Liver (tissue), 8 donors: ENCODE measurements at regions not wholly inside any gene's neighbourhood (a gene's known extent, or its start where the extent isn't known, plus 50 kb on each side); places are given as distances from the start of the nearest gene placed in this dataset.

Experiments used
- DNase-seq: peaks from one replicate; pipeline ENCODE4 v3.0.0-alpha.2; 2017; ENCODE audit warnings: low spot score
- H3K27ac ChIP-seq, 2 donors: one replicate each; pipeline ENCODE4 v1.7.0; 2013; ENCODE audit warnings: inconsistent platforms in 2 of 2, low read length in 2 of 2, control low read depth in 1 of 2, low read depth in 1 of 2, mild to moderate bottlenecking in 1 of 2
- H3K27me3 ChIP-seq, 4 donors: one replicate each; pipeline versions ENCODE4 v1.6.1 to v1.7.0; 2013; ENCODE audit warnings: low read length in 3 of 4, inconsistent platforms in 1 of 4, mild to moderate bottlenecking in 1 of 4, moderate library complexity in 1 of 4; ENCODE audit not compliant: control insufficient read depth in 4 of 4, insufficient read depth in 4 of 4
- H3K36me3 ChIP-seq, 4 donors: one replicate each; pipeline versions ENCODE4 v1.6.1 to v1.7.0; 2013; ENCODE audit warnings: low read length in 3 of 4, mild to moderate bottlenecking in 3 of 4, low read depth in 1 of 4, moderate library complexity in 1 of 4; ENCODE audit not compliant: control insufficient read depth in 4 of 4, insufficient read depth in 3 of 4
- H3K4me1 ChIP-seq, 4 donors: one replicate each; pipeline versions ENCODE4 v1.6.1 to v1.7.0; 2013; ENCODE audit warnings: low read length in 3 of 4, mild to moderate bottlenecking in 3 of 4, moderate library complexity in 1 of 4; ENCODE audit not compliant: control insufficient read depth in 4 of 4, insufficient read depth in 4 of 4
- H3K4me3 ChIP-seq, 3 donors: one replicate each; pipeline versions ENCODE4 v1.6.1 to v1.7.0; 2013; ENCODE audit warnings: low read length in 3 of 3, control low read depth in 1 of 3, low read depth in 1 of 3, mild to moderate bottlenecking in 1 of 3
- H3K9ac ChIP-seq, 2 donors: one replicate each; pipeline ENCODE4 v1.7.0; 2013; ENCODE audit warnings: low read length in 2 of 2, mild to moderate bottlenecking in 2 of 2, moderate library complexity in 2 of 2, control low read depth in 1 of 2, low read depth in 1 of 2
- H3K9me3 ChIP-seq, 4 donors: one replicate each; pipeline versions ENCODE4 v1.6.1 to v1.7.0; 2013; ENCODE audit warnings: low read length in 3 of 4; ENCODE audit not compliant: control insufficient read depth in 4 of 4
- EGR1 ChIP-seq, 2 donors: IDR thresholded peaks; 2 replicates each; pipeline ENCODE4 v1.6.1; 2016 to 2018; ENCODE audit warnings: antibody characterized with exemption in 2 of 2, low read depth in 2 of 2
- FOXA1 ChIP-seq: IDR thresholded peaks from 2 replicates; pipeline ENCODE4 v1.6.1; 2016; ENCODE audit warnings: antibody characterized with exemption
- FOXA2 ChIP-seq: IDR thresholded peaks from 2 replicates; pipeline ENCODE4 v1.6.1; 2016; ENCODE audit warnings: antibody characterized with exemption
- GABPA ChIP-seq, 2 donors: IDR thresholded peaks in 1 of 2; conservative IDR thresholded peaks in 1 of 2; 2 replicates each; pipeline ENCODE4 v1.6.1; 2016; ENCODE audit warnings: antibody characterized with exemption in 2 of 2, mild to moderate bottlenecking in 1 of 2, moderate library complexity in 1 of 2
- HNF4A ChIP-seq, 2 donors: conservative IDR thresholded peaks; 2 replicates each; pipeline ENCODE4 v1.6.1; 2016; ENCODE audit warnings: antibody characterized with exemption in 2 of 2, mild to moderate bottlenecking in 2 of 2
- HNF4G ChIP-seq: IDR thresholded peaks from 2 replicates; pipeline ENCODE4 v1.6.1; 2016; ENCODE audit warnings: antibody characterized with exemption
- NR2F2 ChIP-seq: IDR thresholded peaks from 2 replicates; pipeline ENCODE4 v1.6.1; 2016; ENCODE audit warnings: antibody characterized with exemption
- RAD21 ChIP-seq, 2 donors: IDR thresholded peaks; 2 replicates each; pipeline ENCODE4 v1.6.1; 2016; ENCODE audit warnings: antibody characterized with exemption in 2 of 2, mild to moderate bottlenecking in 2 of 2
- RXRA ChIP-seq, 2 donors: IDR thresholded peaks; 2 replicates each; pipeline ENCODE4 v1.6.1; 2017 to 2018; ENCODE audit warnings: antibody characterized with exemption in 2 of 2, mild to moderate bottlenecking in 1 of 2
- YY1 ChIP-seq: IDR thresholded peaks from 2 replicates; pipeline ENCODE4 v1.6.1; 2016; ENCODE audit warnings: antibody characterized with exemption, mild to moderate bottlenecking
- WGBS: extraction: QIAGEN DNeasy Blood & Tissue Kit; methylation state at CpG from one replicate; pipeline ENCODE4 v1.1.7; 2013; 5-methylcytosine and 5-hydroxymethylcytosine counted together
- TF ChIP-seq, protein P1 (sequence below): IDR thresholded peaks from 2 replicates; pipeline ENCODE4 v1.6.1; 2016; ENCODE audit warnings: antibody characterized with exemption
- TF ChIP-seq, protein P2 (sequence below): IDR thresholded peaks from 2 replicates; pipeline ENCODE4 v1.6.1; 2016; ENCODE audit warnings: antibody characterized with exemption
- TF ChIP-seq, protein P3 (sequence below): IDR thresholded peaks from 2 replicates; pipeline ENCODE4 v1.6.1; 2016; ENCODE audit warnings: antibody characterized with exemption, mild to moderate bottlenecking
- TF ChIP-seq, protein P4 (sequence below): fragments of 150-350 bp; IDR thresholded peaks from 2 replicates; pipeline ENCODE4 v1.5.1; 2017; ENCODE audit warnings: improper control_type of control experiment, low read depth, low read length; ENCODE audit not compliant: missing input control
- donor health status: healthy.
- donor health status: healthy.
- donor health status: healthy.
- donor health status: healthy.
- donor health status: healthy.

DNA sequence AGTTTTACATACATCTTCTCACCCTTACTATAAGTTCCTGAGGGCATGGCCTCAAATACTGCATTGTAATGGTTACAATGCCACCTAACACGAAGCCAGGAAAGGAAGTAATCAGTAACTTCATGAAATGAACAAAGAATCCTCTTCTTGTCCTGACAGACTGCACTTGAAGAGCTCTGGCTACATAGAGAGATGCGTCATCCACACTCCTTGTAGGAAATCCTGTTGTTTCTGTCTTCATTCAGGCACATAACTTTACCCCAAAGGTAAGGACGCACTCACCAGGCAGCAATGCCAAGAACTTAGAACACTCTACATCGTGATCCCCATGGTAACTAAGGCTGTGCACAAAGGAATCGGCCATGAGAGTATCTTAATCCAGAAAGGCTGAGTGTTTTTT lies 80.3 kb upstream of the ARID5B start:
- TF ChIP-seq RXRA (IDR thresholded peaks at IDR 0.05): no peak
- TF ChIP-seq, protein P1, sequence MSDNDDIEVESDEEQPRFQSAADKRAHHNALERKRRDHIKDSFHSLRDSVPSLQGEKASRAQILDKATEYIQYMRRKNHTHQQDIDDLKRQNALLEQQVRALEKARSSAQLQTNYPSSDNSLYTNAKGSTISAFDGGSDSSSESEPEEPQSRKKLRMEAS: no peak
- no peak for TF ChIP-seq EGR1 (IDR thresholded peaks at IDR 0.05; ENCODE audit: low read depth in 2 of 2)
- no peak for TF ChIP-seq NR2F2
- no peak for TF ChIP-seq YY1
- TF ChIP-seq GABPA (IDR thresholded peaks at IDR 0.05 in 1 of 2, conservative IDR thresholded peaks at IDR 0.05 in 1 of 2): no peak
- TF ChIP-seq, protein P2, sequence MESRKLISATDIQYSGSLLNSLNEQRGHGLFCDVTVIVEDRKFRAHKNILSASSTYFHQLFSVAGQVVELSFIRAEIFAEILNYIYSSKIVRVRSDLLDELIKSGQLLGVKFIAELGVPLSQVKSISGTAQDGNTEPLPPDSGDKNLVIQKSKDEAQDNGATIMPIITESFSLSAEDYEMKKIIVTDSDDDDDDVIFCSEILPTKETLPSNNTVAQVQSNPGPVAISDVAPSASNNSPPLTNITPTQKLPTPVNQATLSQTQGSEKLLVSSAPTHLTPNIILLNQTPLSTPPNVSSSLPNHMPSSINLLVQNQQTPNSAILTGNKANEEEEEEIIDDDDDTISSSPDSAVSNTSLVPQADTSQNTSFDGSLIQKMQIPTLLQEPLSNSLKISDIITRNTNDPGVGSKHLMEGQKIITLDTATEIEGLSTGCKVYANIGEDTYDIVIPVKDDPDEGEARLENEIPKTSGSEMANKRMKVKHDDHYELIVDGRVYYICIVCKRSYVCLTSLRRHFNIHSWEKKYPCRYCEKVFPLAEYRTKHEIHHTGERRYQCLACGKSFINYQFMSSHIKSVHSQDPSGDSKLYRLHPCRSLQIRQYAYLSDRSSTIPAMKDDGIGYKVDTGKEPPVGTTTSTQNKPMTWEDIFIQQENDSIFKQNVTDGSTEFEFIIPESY: no peak
- no peak for TF ChIP-seq HNF4A (conservative IDR thresholded peaks at IDR 0.05)
- TF ChIP-seq FOXA2: no peak
- TF ChIP-seq, protein P3, sequence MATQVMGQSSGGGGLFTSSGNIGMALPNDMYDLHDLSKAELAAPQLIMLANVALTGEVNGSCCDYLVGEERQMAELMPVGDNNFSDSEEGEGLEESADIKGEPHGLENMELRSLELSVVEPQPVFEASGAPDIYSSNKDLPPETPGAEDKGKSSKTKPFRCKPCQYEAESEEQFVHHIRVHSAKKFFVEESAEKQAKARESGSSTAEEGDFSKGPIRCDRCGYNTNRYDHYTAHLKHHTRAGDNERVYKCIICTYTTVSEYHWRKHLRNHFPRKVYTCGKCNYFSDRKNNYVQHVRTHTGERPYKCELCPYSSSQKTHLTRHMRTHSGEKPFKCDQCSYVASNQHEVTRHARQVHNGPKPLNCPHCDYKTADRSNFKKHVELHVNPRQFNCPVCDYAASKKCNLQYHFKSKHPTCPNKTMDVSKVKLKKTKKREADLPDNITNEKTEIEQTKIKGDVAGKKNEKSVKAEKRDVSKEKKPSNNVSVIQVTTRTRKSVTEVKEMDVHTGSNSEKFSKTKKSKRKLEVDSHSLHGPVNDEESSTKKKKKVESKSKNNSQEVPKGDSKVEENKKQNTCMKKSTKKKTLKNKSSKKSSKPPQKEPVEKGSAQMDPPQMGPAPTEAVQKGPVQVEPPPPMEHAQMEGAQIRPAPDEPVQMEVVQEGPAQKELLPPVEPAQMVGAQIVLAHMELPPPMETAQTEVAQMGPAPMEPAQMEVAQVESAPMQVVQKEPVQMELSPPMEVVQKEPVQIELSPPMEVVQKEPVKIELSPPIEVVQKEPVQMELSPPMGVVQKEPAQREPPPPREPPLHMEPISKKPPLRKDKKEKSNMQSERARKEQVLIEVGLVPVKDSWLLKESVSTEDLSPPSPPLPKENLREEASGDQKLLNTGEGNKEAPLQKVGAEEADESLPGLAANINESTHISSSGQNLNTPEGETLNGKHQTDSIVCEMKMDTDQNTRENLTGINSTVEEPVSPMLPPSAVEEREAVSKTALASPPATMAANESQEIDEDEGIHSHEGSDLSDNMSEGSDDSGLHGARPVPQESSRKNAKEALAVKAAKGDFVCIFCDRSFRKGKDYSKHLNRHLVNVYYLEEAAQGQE: no peak
- no peak for TF ChIP-seq HNF4G
- no peak for TF ChIP-seq RAD21 (IDR thresholded peaks at IDR 0.05)
- no peak for TF ChIP-seq FOXA1
- Histone ChIP-seq H3K9me3 (no peaks in the 10 kb centered on the region), H3K36me3 (no peaks in the 10 kb centered on the region), H3K4me3 (no peak overlapping the region), H3K27me3 (no peaks in the 10 kb centered on the region), H3K27ac (no peak overlapping the region), H3K9ac (no peak overlapping the region), H3K4me1 (peaks cover 0 to 1% (median 0%) of the 10 kb centered on the region in 4 donors)
- WGBS: 82% methylated on average over 5 of the region's 5 CpGs
- no peak for DNase-seq

DNA sequence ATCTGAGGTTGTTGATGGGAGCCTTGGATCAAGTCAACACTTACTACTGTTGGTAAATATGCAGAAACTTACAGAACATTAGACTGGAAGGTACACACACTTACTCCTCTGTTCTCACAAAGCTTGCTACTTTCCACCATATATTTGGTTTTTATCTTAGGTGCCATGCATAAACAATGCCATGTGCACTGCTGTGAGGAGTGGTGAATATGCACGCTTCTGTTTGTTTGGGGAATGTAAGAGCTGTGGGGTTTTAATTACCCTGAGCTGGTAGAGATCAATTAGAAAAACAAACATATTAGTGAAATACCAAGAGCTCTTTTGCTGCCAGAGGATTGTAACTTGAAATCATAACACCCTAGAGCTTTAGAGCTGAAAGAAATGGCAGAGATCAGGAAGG lies 79.8 kb upstream of the ARID5B start:
- Histone ChIP-seq H3K9ac (no peak overlapping the region), H3K36me3 (no peaks in the 10 kb centered on the region), H3K27me3 (no peaks in the 10 kb centered on the region), H3K4me3 (no peak overlapping the region), H3K27ac (no peak overlapping the region), H3K9me3 (no peaks in the 10 kb centered on the region), H3K4me1 (peaks cover 0 to 1% (median 0%) of the 10 kb centered on the region in 4 donors)
- 74% methylated on average over 1 of the region's 1 CpG for WGBS
- no peak for DNase-seq
- TF ChIP-seq, protein P1: no peak
- no peak for TF ChIP-seq YY1
- no peak for TF ChIP-seq HNF4G
- TF ChIP-seq, protein P4, sequence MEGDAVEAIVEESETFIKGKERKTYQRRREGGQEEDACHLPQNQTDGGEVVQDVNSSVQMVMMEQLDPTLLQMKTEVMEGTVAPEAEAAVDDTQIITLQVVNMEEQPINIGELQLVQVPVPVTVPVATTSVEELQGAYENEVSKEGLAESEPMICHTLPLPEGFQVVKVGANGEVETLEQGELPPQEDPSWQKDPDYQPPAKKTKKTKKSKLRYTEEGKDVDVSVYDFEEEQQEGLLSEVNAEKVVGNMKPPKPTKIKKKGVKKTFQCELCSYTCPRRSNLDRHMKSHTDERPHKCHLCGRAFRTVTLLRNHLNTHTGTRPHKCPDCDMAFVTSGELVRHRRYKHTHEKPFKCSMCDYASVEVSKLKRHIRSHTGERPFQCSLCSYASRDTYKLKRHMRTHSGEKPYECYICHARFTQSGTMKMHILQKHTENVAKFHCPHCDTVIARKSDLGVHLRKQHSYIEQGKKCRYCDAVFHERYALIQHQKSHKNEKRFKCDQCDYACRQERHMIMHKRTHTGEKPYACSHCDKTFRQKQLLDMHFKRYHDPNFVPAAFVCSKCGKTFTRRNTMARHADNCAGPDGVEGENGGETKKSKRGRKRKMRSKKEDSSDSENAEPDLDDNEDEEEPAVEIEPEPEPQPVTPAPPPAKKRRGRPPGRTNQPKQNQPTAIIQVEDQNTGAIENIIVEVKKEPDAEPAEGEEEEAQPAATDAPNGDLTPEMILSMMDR: no peak
- TF ChIP-seq FOXA2: no peak
